Dendritic cell treated with granulocyte-macrophage colony-stimulating factor and Interleukin-4, amounts not matched to agents 40 ng/mL and 50 ng/mL, for 4 days (primary cell): ENCODE measurements at regions not wholly inside any gene's neighbourhood (a gene's known extent, or its start where the extent isn't known, plus 50 kb on each side); places are given as distances from the start of the nearest gene placed in this dataset.

Experiments used
- H3K27ac Mint-ChIP-seq: one replicate; pipeline ENCODE4 v1.8.0; 2022; ENCODE audit warnings: mild to moderate bottlenecking, mixed read lengths
- H3K27me3 Mint-ChIP-seq: one replicate; pipeline ENCODE4 v1.8.0; 2022; ENCODE audit warnings: mild to moderate bottlenecking, mixed read lengths
- H3K36me3 Mint-ChIP-seq: one replicate; pipeline ENCODE4 v1.8.0; 2022; ENCODE audit warnings: low read depth, mixed read lengths
- H3K4me1 Mint-ChIP-seq: one replicate; pipeline ENCODE4 v1.8.0; 2022; ENCODE audit warnings: low read depth, mixed read lengths
- H3K4me3 Mint-ChIP-seq: one replicate; pipeline ENCODE4 v1.8.0; 2022; ENCODE audit warnings: mild to moderate bottlenecking, moderate library complexity, mixed read lengths
- H3K9me3 Mint-ChIP-seq: one replicate; pipeline ENCODE4 v1.8.0; 2022; ENCODE audit warnings: mixed read lengths
- intact Hi-C: fragments of 100-400 bp; cut with micrococcal nuclease; formaldehyde crosslinking; loops from one replicate; pipeline ENCODE4 v1.15.0; 2022

GRCh38 chr22:47676685-47677084 is 914.2 kb downstream of the TBC1D22A start:
- Mint-ChIP-seq H3K9me3 (peaks cover 25% of the 10 kb centered on the region), H3K4me1 (no peaks in the 10 kb centered on the region), H3K27ac (no peak overlapping the region), H3K36me3 (no peaks in the 10 kb centered on the region), H3K4me3 (no peak overlapping the region), H3K27me3 (no peaks in the 10 kb centered on the region)
- intact Hi-C loops = no loop called here

- peaks cover 20% of the 10 kb centered on the region for H3K9me3 Mint-ChIP-seq
- no peaks in the 10 kb centered on the region for H3K27me3 Mint-ChIP-seq
- no peak overlapping the region for H3K4me3 Mint-ChIP-seq
- H3K4me1 Mint-ChIP-seq = no peaks in the 10 kb centered on the region
- H3K27ac Mint-ChIP-seq = no peak overlapping the region
- intact Hi-C loops = no loop called here
- H3K36me3 Mint-ChIP-seq = no peaks in the 10 kb centered on the region
Observed at GRCh38 chr22:47674600-47674999, 912.1 kb downstream of the TBC1D22A start.

- intact Hi-C loops = no loop called here
- no peak overlapping the region for H3K27ac Mint-ChIP-seq
- H3K27me3 Mint-ChIP-seq = no peaks in the 10 kb centered on the region
- H3K9me3 Mint-ChIP-seq = peaks cover 18% of the 10 kb centered on the region
- H3K36me3 Mint-ChIP-seq = no peaks in the 10 kb centered on the region
- no peaks in the 10 kb centered on the region for H3K4me1 Mint-ChIP-seq
- H3K4me3 Mint-ChIP-seq = no peak overlapping the region
Observed at GRCh38 chr22:47673557-47673956, 911.1 kb downstream of the TBC1D22A start.

- H3K27ac Mint-ChIP-seq = no peak overlapping the region
- no peak overlapping the region for H3K4me3 Mint-ChIP-seq
- H3K27me3 Mint-ChIP-seq = no peaks in the 10 kb centered on the region
- intact Hi-C loops = no loop called here
- no peaks in the 10 kb centered on the region for H3K36me3 Mint-ChIP-seq
- H3K4me1 Mint-ChIP-seq = no peaks in the 10 kb centered on the region
- peaks cover 18% of the 10 kb centered on the region for H3K9me3 Mint-ChIP-seq
Observed at GRCh38 chr22:47672526-47672925, 910.1 kb downstream of the TBC1D22A start.

GRCh38 chr22:47665151-47665550 is 902.7 kb downstream of the TBC1D22A start:
- no peaks in the 10 kb centered on the region for H3K27me3 Mint-ChIP-seq
- no peak overlapping the region for H3K27ac Mint-ChIP-seq
- intact Hi-C loops = no loop called here
- H3K9me3 Mint-ChIP-seq = peaks cover 49% of the 10 kb centered on the region
- no peak overlapping the region for H3K4me3 Mint-ChIP-seq
- H3K4me1 Mint-ChIP-seq = no peaks in the 10 kb centered on the region
- no peaks in the 10 kb centered on the region for H3K36me3 Mint-ChIP-seq

- Mint-ChIP-seq H3K27ac (no peak overlapping the region), H3K4me3 (no peak overlapping the region), H3K4me1 (no peaks in the 10 kb centered on the region), H3K27me3 (no peaks in the 10 kb centered on the region), H3K9me3 (peaks cover 42% of the 10 kb centered on the region), H3K36me3 (no peaks in the 10 kb centered on the region)
- intact Hi-C loops = no loop called here
Observed at GRCh38 chr22:47663615-47664605, 901.5 kb downstream of the TBC1D22A start.

GRCh38 chr22:47659467-47660223 is 897.2 kb downstream of the TBC1D22A start:
- intact Hi-C loops = no loop called here
- H3K4me1 Mint-ChIP-seq = no peaks in the 10 kb centered on the region
- no peaks in the 10 kb centered on the region for H3K27me3 Mint-ChIP-seq
- no peak overlapping the region for H3K4me3 Mint-ChIP-seq
- H3K36me3 Mint-ChIP-seq = no peaks in the 10 kb centered on the region
- peaks cover 27% of the 10 kb centered on the region for H3K9me3 Mint-ChIP-seq
- H3K27ac Mint-ChIP-seq = no peak overlapping the region

GRCh38 chr22:47658182-47658581 is 895.7 kb downstream of the TBC1D22A start:
- H3K27ac Mint-ChIP-seq = no peak overlapping the region
- no peak overlapping the region for H3K4me3 Mint-ChIP-seq
- no peaks in the 10 kb centered on the region for H3K36me3 Mint-ChIP-seq
- intact Hi-C loops = no loop called here
- H3K9me3 Mint-ChIP-seq = peaks cover 24% of the 10 kb centered on the region
- no peaks in the 10 kb centered on the region for H3K4me1 Mint-ChIP-seq
- H3K27me3 Mint-ChIP-seq = no peaks in the 10 kb centered on the region

- Mint-ChIP-seq H3K9me3 (peaks cover 22% of the 10 kb centered on the region), H3K27me3 (no peaks in the 10 kb centered on the region), H3K4me3 (no peak overlapping the region), H3K27ac (no peak overlapping the region), H3K36me3 (no peaks in the 10 kb centered on the region), H3K4me1 (no peaks in the 10 kb centered on the region)
- intact Hi-C loops = no loop called here
Observed at GRCh38 chr22:47657224-47657623, 894.8 kb downstream of the TBC1D22A start.

GRCh38 chr22:47656806-47657205 is 894.4 kb downstream of the TBC1D22A start:
- no peak overlapping the region for H3K27ac Mint-ChIP-seq
- intact Hi-C loops = no loop called here

GRCh38 chr22:47655930-47656329 is 893.5 kb downstream of the TBC1D22A start:
- H3K36me3 Mint-ChIP-seq = no peaks in the 10 kb centered on the region
- H3K4me3 Mint-ChIP-seq = no peak overlapping the region
- no peak overlapping the region for H3K27ac Mint-ChIP-seq
- no peaks in the 10 kb centered on the region for H3K4me1 Mint-ChIP-seq
- intact Hi-C loops = no loop called here
- peaks cover 20% of the 10 kb centered on the region for H3K9me3 Mint-ChIP-seq
- H3K27me3 Mint-ChIP-seq = no peaks in the 10 kb centered on the region

More at GRCh38 chr22:47656806-47657205, 894.4 kb downstream of the TBC1D22A start:
- H3K9me3 Mint-ChIP-seq = peaks cover 22% of the 10 kb centered on the region
- no peak overlapping the region for H3K4me3 Mint-ChIP-seq
- no peaks in the 10 kb centered on the region for H3K27me3 Mint-ChIP-seq
- no peaks in the 10 kb centered on the region for H3K36me3 Mint-ChIP-seq
- H3K4me1 Mint-ChIP-seq = no peaks in the 10 kb centered on the region

GRCh38 chr22:47654922-47655491 is 892.6 kb downstream of the TBC1D22A start:
- no peak overlapping the region for H3K27ac Mint-ChIP-seq
- H3K9me3 Mint-ChIP-seq = peaks cover 11% of the 10 kb centered on the region
- intact Hi-C loops = no loop called here
- no peak overlapping the region for H3K4me3 Mint-ChIP-seq
- no peaks in the 10 kb centered on the region for H3K36me3 Mint-ChIP-seq
- no peaks in the 10 kb centered on the region for H3K4me1 Mint-ChIP-seq
- H3K27me3 Mint-ChIP-seq = no peaks in the 10 kb centered on the region

- no peaks in the 10 kb centered on the region for H3K27me3 Mint-ChIP-seq
- intact Hi-C loops = no loop called here
- H3K4me3 Mint-ChIP-seq = no peak overlapping the region
- no peaks in the 10 kb centered on the region for H3K4me1 Mint-ChIP-seq
- no peak overlapping the region for H3K27ac Mint-ChIP-seq
- H3K36me3 Mint-ChIP-seq = no peaks in the 10 kb centered on the region
- peaks cover 9% of the 10 kb centered on the region for H3K9me3 Mint-ChIP-seq
Observed at GRCh38 chr22:47653921-47654320, 891.5 kb downstream of the TBC1D22A start.
